C4-2B (cell line): ENCODE measurements at regions not wholly inside any gene's neighbourhood (a gene's known extent, or its start where the extent isn't known, plus 50 kb on each side); places are given as distances from the start of the nearest gene placed in this dataset.

Source experiments
- ZFX ChIP-seq: fragments of 450-650 bp; IDR thresholded peaks from 2 replicates; pipeline ENCODE4 v1.6.1; 2017
- TF ChIP-seq, protein P1 (sequence below): fragments of 450-650 bp; conservative IDR thresholded peaks from 2 replicates; pipeline ENCODE4 v1.5.1; 2017; ENCODE audit warnings: mild to moderate bottlenecking

DNA sequence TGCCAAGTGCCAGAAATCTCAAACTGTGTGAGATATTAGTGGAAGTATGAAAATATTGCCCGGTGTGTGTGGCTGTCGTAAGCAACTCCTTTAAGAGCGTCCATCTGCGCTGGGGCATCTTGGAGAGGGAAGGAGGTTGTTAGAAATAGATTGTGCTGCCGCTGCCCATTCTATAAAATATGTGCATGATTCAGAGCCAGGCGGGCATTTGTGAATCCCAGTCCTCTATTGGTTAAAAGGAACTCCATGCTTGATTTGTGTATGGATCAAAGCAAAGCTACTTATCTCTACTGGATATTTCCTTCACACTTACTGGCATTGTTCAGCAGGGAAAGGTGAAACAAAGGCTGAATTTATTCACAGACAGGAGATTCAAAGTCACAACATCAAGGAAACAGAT, 89.6 kb upstream of the SNRK start:
- TF ChIP-seq, protein P1, sequence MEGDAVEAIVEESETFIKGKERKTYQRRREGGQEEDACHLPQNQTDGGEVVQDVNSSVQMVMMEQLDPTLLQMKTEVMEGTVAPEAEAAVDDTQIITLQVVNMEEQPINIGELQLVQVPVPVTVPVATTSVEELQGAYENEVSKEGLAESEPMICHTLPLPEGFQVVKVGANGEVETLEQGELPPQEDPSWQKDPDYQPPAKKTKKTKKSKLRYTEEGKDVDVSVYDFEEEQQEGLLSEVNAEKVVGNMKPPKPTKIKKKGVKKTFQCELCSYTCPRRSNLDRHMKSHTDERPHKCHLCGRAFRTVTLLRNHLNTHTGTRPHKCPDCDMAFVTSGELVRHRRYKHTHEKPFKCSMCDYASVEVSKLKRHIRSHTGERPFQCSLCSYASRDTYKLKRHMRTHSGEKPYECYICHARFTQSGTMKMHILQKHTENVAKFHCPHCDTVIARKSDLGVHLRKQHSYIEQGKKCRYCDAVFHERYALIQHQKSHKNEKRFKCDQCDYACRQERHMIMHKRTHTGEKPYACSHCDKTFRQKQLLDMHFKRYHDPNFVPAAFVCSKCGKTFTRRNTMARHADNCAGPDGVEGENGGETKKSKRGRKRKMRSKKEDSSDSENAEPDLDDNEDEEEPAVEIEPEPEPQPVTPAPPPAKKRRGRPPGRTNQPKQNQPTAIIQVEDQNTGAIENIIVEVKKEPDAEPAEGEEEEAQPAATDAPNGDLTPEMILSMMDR: no peak
- no peak for TF ChIP-seq ZFX
